Chondrocyte (in vitro differentiated cells): ENCODE measurements at regions not wholly inside any gene's neighbourhood (a gene's known extent, or its start where the extent isn't known, plus 50 kb on each side); places are given as distances from the start of the nearest gene placed in this dataset.
"Not testable (repeated sequence)": the region's sequence is repeated elsewhere in the genome, so short reads cannot be mapped to it uniquely, and the experiment has no call there.

Source experiments
- DNase-seq: peaks from one replicate; pipeline ENCODE4 v3.0.0; 2021; ENCODE audit warnings: mixed read lengths, low spot score
- H3K27ac Mint-ChIP-seq: one replicate; pipeline ENCODE4 v1.8.0; 2021; ENCODE audit warnings: mild to moderate bottlenecking, moderate library complexity, mixed read lengths; ENCODE audit not compliant: unreplicated experiment
- H3K27me3 Mint-ChIP-seq: 2 replicates; pipeline ENCODE4 v1.8.0; 2021; ENCODE audit warnings: low read depth, mixed read lengths
- H3K36me3 Mint-ChIP-seq: 2 replicates; pipeline ENCODE4 v1.8.0; 2021; ENCODE audit warnings: low read depth, mixed read lengths
- H3K4me1 Mint-ChIP-seq: 2 replicates; pipeline ENCODE4 v1.8.0; 2021; ENCODE audit warnings: low read depth, mild to moderate bottlenecking, mixed read lengths
- H3K4me3 Mint-ChIP-seq: one replicate; pipeline ENCODE4 v1.8.0; 2021; ENCODE audit warnings: mild to moderate bottlenecking, moderate library complexity, mixed read lengths; ENCODE audit not compliant: unreplicated experiment
- H3K9me3 Mint-ChIP-seq: 2 replicates; pipeline ENCODE4 v1.8.0; 2021; ENCODE audit warnings: low read depth, mixed read lengths
- TF ChIP-seq, protein P1 (sequence below): fragments of 200-600 bp; sonication (generic); IDR thresholded peaks from 2 replicates; pipeline ENCODE4 v1.5.0; 2021; ENCODE audit warnings: antibody characterized with exemption, mild to moderate bottlenecking, moderate library complexity

DNA sequence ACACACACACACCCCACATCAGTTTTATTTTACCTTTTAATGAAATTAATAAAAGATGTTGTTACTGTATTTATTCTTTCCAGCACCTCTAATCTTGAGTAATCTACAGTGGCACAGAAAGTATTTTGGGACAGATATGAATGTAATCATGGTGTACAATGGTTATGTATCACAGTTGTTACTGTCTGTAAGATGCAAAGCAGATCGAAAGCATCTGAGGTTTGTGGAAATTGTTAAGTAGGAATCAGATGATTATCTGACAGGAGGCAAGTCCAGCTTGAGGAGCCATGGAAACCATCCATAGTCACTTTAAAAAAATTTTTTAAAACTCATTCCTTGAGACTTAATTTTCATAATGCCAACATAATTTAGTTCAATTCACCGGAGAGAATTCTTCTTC is 636.3 kb upstream of the MARCKS start:
- DNase-seq, result no peak
- no peaks in the 10 kb centered on the region for H3K4me1 Mint-ChIP-seq
- no peak overlapping the region for H3K4me3 Mint-ChIP-seq
- TF ChIP-seq, protein P1, sequence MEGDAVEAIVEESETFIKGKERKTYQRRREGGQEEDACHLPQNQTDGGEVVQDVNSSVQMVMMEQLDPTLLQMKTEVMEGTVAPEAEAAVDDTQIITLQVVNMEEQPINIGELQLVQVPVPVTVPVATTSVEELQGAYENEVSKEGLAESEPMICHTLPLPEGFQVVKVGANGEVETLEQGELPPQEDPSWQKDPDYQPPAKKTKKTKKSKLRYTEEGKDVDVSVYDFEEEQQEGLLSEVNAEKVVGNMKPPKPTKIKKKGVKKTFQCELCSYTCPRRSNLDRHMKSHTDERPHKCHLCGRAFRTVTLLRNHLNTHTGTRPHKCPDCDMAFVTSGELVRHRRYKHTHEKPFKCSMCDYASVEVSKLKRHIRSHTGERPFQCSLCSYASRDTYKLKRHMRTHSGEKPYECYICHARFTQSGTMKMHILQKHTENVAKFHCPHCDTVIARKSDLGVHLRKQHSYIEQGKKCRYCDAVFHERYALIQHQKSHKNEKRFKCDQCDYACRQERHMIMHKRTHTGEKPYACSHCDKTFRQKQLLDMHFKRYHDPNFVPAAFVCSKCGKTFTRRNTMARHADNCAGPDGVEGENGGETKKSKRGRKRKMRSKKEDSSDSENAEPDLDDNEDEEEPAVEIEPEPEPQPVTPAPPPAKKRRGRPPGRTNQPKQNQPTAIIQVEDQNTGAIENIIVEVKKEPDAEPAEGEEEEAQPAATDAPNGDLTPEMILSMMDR, result no peak
- H3K36me3 Mint-ChIP-seq, result no peaks in the 10 kb centered on the region
- H3K9me3 Mint-ChIP-seq, result no peaks in the 10 kb centered on the region
- H3K27ac Mint-ChIP-seq, result no peak overlapping the region
- no peaks in the 10 kb centered on the region for H3K27me3 Mint-ChIP-seq

DNA sequence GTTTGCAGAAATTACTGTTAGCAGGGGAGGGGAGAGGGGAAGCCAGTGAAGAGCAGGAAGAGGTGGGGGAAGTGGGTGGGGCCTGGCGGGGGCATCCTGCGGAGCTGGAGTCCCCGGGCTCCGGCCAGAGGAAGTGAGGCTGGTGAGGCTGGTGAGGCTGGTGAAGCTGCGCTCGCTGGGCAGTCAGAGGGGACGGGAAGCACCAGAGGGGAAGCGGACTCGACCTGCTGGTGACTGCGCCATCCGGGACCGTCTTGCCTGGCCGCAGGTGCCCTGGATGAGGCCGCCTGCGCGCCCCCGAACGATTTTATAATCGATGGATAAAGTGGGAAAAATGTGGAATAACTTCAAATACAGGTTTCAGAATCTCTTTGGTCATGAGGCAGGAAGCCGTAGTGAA is 635.3 kb upstream of the MARCKS start:
- Mint-ChIP-seq H3K4me3 (no peak overlapping the region), H3K4me1 (no peaks in the 10 kb centered on the region), H3K27me3 (no peaks in the 10 kb centered on the region), H3K36me3 (no peaks in the 10 kb centered on the region), H3K27ac (no peak overlapping the region), H3K9me3 (peaks cover 5% of the 10 kb centered on the region)
- TF ChIP-seq, protein P1, result no peak
- no peak for DNase-seq

DNA sequence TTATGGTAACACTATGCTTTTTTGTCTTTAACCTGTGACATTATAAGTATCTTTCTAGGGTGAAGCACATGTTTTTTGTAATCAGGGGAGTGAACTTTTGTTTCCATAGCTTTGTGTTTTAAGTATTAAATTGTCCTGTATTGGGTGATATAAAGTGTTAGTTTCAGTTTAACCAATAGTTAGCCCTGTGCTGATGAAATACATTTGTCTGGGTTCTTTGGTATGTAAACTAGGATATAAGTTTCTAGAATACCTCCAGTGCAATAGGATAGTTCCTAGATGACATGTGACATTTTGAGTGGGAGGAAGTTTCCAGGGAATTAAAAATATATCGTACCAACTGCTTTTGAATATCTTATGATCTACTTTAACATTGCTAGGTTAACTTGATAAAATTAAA is 611.0 kb upstream of the MARCKS start:
- Mint-ChIP-seq H3K4me1 (peaks cover 10% of the 10 kb centered on the region), H3K4me3 (no peak overlapping the region), H3K27ac (no peak overlapping the region), H3K9me3 (no peaks in the 10 kb centered on the region), H3K27me3 (no peaks in the 10 kb centered on the region), H3K36me3 (no peaks in the 10 kb centered on the region)
- no peak for DNase-seq
- TF ChIP-seq, protein P1, result no peak

DNA sequence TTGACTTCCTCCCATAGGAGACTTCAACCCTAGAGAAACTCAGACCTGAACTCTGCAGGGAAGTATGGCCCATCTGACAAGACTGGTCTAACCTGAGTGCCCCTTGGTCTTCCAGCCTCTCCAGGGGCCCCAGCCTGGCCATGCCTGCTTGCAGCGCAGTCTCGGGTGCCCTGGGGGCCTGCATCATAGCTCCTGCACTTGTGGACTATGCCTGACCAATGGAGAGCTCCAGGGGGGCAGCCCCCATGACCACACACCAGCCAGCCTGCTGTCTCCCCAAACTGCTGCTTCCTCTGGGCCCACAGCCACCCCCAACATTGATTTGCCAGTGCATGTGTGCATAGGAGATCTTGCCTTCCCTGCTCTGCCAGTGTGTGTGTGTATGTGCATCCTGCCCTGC is 608.6 kb upstream of the MARCKS start:
- Mint-ChIP-seq H3K9me3 (peaks cover 7% of the 10 kb centered on the region), H3K27ac (no peak overlapping the region), H3K4me1 (peaks cover 10% of the 10 kb centered on the region), H3K36me3 (no peaks in the 10 kb centered on the region), H3K27me3 (no peaks in the 10 kb centered on the region), H3K4me3 (no peak overlapping the region)
- DNase-seq, result no peak
- TF ChIP-seq, protein P1, result no peak

DNA sequence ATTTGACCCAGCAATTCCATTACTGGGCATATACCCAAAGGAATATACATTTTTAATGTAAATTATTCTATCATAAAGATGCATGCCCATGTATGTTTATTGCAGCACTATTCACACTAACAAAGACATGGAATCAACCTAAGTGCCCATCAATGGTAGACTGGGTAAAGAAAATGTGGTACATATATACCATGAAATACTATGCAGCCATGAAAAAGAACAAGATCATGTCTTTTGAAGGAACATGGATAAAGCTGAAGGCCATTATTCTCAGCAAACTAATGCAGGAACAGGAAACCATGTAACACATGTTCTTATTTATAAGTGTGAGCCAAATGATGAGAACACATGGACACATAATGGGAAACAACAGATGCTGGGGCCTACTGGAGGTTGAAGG is 603.0 kb upstream of the MARCKS start:
- DNase-seq, H3K27me3 Mint-ChIP-seq, H3K4me3 Mint-ChIP-seq, H3K36me3 Mint-ChIP-seq, H3K27ac Mint-ChIP-seq: not testable (repeated sequence)
- Mint-ChIP-seq H3K4me1 (peaks cover 14% of the 10 kb centered on the region), H3K9me3 (peaks cover 18% of the 10 kb centered on the region)

DNA sequence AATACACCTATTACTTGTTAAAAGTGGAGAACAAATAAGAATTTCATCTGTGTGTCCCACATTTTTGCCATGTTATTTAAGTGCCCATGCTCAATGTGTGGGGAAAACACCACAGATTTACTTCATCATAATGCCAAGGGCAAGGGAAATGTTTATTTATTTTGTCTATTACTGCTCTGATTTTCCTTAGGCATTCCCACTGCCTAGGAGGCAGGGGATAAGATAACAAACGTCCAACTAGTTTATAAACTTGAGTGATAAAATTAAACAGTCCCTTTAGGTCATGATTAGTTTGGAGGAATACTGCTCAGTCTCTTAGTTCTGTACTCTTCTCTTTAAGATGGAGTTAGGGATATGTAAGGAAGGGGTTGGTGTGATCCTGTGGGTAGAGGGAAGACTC is 598.4 kb upstream of the MARCKS start:
- no peak overlapping the region for H3K27ac Mint-ChIP-seq
- no peak for DNase-seq
- TF ChIP-seq, protein P1, result no peak
- H3K9me3 Mint-ChIP-seq, result peaks cover 15% of the 10 kb centered on the region
- H3K36me3 Mint-ChIP-seq, result no peaks in the 10 kb centered on the region
- no peak overlapping the region for H3K4me3 Mint-ChIP-seq
- H3K4me1 Mint-ChIP-seq, result peaks cover 19% of the 10 kb centered on the region
- H3K27me3 Mint-ChIP-seq, result no peaks in the 10 kb centered on the region
